Lower leg skin (tissue), 3 donors: ENCODE measurements at regions not wholly inside any gene's neighbourhood (a gene's known extent, or its start where the extent isn't known, plus 50 kb on each side); places are given as distances from the start of the nearest gene placed in this dataset.

Experiments used
- CTCF ChIP-seq, 3 donors: fragments of 450-650 bp; IDR thresholded peaks; one replicate each; pipeline ENCODE4 v1.5.1; 2016; ENCODE audit warnings: antibody characterized with exemption in 3 of 3, mild to moderate bottlenecking in 3 of 3, moderate library complexity in 2 of 3
- POLR2A ChIP-seq, 2 donors: fragments of 450-650 bp; IDR thresholded peaks; one replicate each; pipeline ENCODE4 v1.6.1; 2016 to 2017; ENCODE audit warnings: antibody characterized with exemption in 2 of 2, mild to moderate bottlenecking in 1 of 2, moderate library complexity in 1 of 2

GRCh38 chr7:116324582-116324981, 114.2 kb downstream of the TES start:
- TF ChIP-seq CTCF (IDR thresholded peaks at IDR 0.05): no peak
- TF ChIP-seq POLR2A (IDR thresholded peaks at IDR 0.05): no peak
